ENCODE measurements at regions not wholly inside any gene's neighbourhood (a gene's known extent, or its start where the extent isn't known, plus 50 kb on each side); places are given as distances from the start of the nearest gene placed in this dataset.

- no peak for DNase-seq
Observed at GRCh38 chr3:102087236-102087635, 237.9 kb downstream of the NFKBIZ start.

GRCh38 chr3:102089239-102089638, 239.9 kb downstream of the NFKBIZ start:
- DNase-seq, result no peak

GRCh38 chr3:102089904-102090720, 240.8 kb downstream of the NFKBIZ start:
- DNase-seq, result no peak

- no peak for DNase-seq
Observed at GRCh38 chr3:102090721-102091045, 241.4 kb downstream of the NFKBIZ start.

- no peak for DNase-seq
Observed at GRCh38 chr3:102091358-102091757, 242.0 kb downstream of the NFKBIZ start.

- DNase-seq, result no peak
Observed at GRCh38 chr3:102092617-102093466, 243.5 kb downstream of the NFKBIZ start.

- DNase-seq, result no peak
Observed at GRCh38 chr3:102094506-102094905, 245.2 kb downstream of the NFKBIZ start.

GRCh38 chr3:102095383-102095782, 246.1 kb downstream of the NFKBIZ start:
- no peak for DNase-seq

GRCh38 chr3:102096066-102096465, 246.8 kb downstream of the NFKBIZ start:
- DNase-seq, result no peak

- no peak for DNase-seq
Observed at GRCh38 chr3:102098130-102098885, 249.0 kb downstream of the NFKBIZ start.

- DNase-seq, result no peak
Observed at GRCh38 chr3:102099913-102100312, 250.6 kb downstream of the NFKBIZ start.

- DNase-seq, result no peak
Observed at GRCh38 chr3:102102394-102102793, 253.1 kb downstream of the NFKBIZ start.

GRCh38 chr3:102104033-102104432, 254.7 kb downstream of the NFKBIZ start:
- no peak for DNase-seq

GRCh38 chr3:102105193-102105592, 255.9 kb downstream of the NFKBIZ start:
- DNase-seq, result no peak

- no peak for DNase-seq
Observed at GRCh38 chr3:102106416-102107097, 257.2 kb downstream of the NFKBIZ start.

- DNase-seq, result no peak
Observed at GRCh38 chr3:102112704-102113230, 263.5 kb downstream of the NFKBIZ start.

- no peak for DNase-seq
Observed at GRCh38 chr3:102113421-102114041, 264.2 kb downstream of the NFKBIZ start.

GRCh38 chr3:102114264-102114979, 265.1 kb downstream of the NFKBIZ start:
- DNase-seq, result no peak

- no peak for DNase-seq
Observed at GRCh38 chr3:102122527-102122926, 273.2 kb downstream of the NFKBIZ start.

- DNase-seq, result no peak
Observed at GRCh38 chr3:102123590-102124190, 274.4 kb downstream of the NFKBIZ start.

- no peak for DNase-seq
Observed at GRCh38 chr3:102124282-102124681, 275.0 kb downstream of the NFKBIZ start.

Measured in NCI-H1694 treated with DMSO at 0.1 percent for 48 hours (cell line).